Activated naive CD4-positive, alpha-beta T cell treated with anti-CD3 and anti-CD28 coated beads for 36 hours (primary cell): ENCODE measurements at regions not wholly inside any gene's neighbourhood (a gene's known extent, or its start where the extent isn't known, plus 50 kb on each side); places are given as distances from the start of the nearest gene placed in this dataset.

ENCODE experiments used
- CTCF ChIA-PET: fragments of 350-600 bp; sonication (Branson Sonifier 250); formaldehyde crosslinking; loops from one replicate; lab custom pipeline; 2021; ENCODE audit warnings: antibody characterized with exemption; lab: Charles Lee
- DNase-seq: peaks from one replicate; pipeline ENCODE4 v3.0.0-alpha.2; 2020
- H3K27ac Mint-ChIP-seq: one replicate; pipeline ENCODE4 v1.8.0; 2021; ENCODE audit warnings: mild to moderate bottlenecking, mixed read lengths
- H3K27me3 Mint-ChIP-seq: one replicate; pipeline ENCODE4 v1.8.0; 2021; ENCODE audit warnings: low read depth, mixed read lengths
- H3K36me3 Mint-ChIP-seq: one replicate; pipeline ENCODE4 v1.8.0; 2021; ENCODE audit warnings: low read depth, mixed read lengths
- H3K4me1 Mint-ChIP-seq: one replicate; pipeline ENCODE4 v1.8.0; 2021; ENCODE audit warnings: low read depth, mixed read lengths
- H3K4me3 Mint-ChIP-seq: one replicate; pipeline ENCODE4 v1.8.0; 2021; ENCODE audit warnings: mild to moderate bottlenecking, moderate library complexity, mixed read lengths
- H3K9me3 Mint-ChIP-seq: one replicate; pipeline ENCODE4 v1.8.0; 2021; ENCODE audit warnings: mixed read lengths
- intact Hi-C: fragments of 100-400 bp; cut with micrococcal nuclease; formaldehyde crosslinking; loops from one replicate; pipeline ENCODE4 v1.15.1; 2023

- Mint-ChIP-seq H3K27ac (no peak overlapping the region), H3K4me3 (no peak overlapping the region), H3K36me3 (no peaks in the 10 kb centered on the region), H3K4me1 (peaks cover 7% of the 10 kb centered on the region), H3K9me3 (no peaks in the 10 kb centered on the region), H3K27me3 (no peaks in the 10 kb centered on the region)
- CTCF ChIA-PET: no interaction called here
- no peak for DNase-seq
- intact Hi-C loops: no loop called here
Observed at GRCh38 chr2:41718705-41719104, 329.1 kb upstream of the PKDCC start.

- CTCF ChIA-PET: interaction anchor here (0.7 kb wide), 1 partner anchor 117 kb away, joined by 3 read pairs; no protein-coding TSS in a partner anchor
- Mint-ChIP-seq H3K36me3 (no peaks in the 10 kb centered on the region), H3K27ac (no peak overlapping the region), H3K4me3 (no peak overlapping the region), H3K27me3 (no peaks in the 10 kb centered on the region), H3K4me1 (peaks cover 7% of the 10 kb centered on the region), H3K9me3 (no peaks in the 10 kb centered on the region)
- DNase-seq: no peak
- intact Hi-C loops: no loop called here
Observed at GRCh38 chr2:41719756-41720155, 328.1 kb upstream of the PKDCC start.

GRCh38 chr2:41720331-41721251 lies 327.2 kb upstream of the PKDCC start:
- Mint-ChIP-seq H3K36me3 (no peaks in the 10 kb centered on the region), H3K27ac (no peak overlapping the region), H3K27me3 (no peaks in the 10 kb centered on the region), H3K4me3 (no peak overlapping the region), H3K9me3 (no peaks in the 10 kb centered on the region), H3K4me1 (peaks cover 7% of the 10 kb centered on the region)
- CTCF ChIA-PET: interaction anchor here (0.7 kb wide), 1 partner anchor 116 kb away, joined by 3 read pairs; no protein-coding TSS in a partner anchor
- intact Hi-C loops: no loop called here
- no peak for DNase-seq

GRCh38 chr2:41722668-41723369 lies 325.0 kb upstream of the PKDCC start:
- H3K36me3 Mint-ChIP-seq: no peaks in the 10 kb centered on the region
- H3K27me3 Mint-ChIP-seq: no peaks in the 10 kb centered on the region
- CTCF ChIA-PET: interaction anchor here (0.7 kb wide), 1 partner anchor 9 kb away, joined by 3 read pairs; no protein-coding TSS in a partner anchor
- intact Hi-C loops: no loop called here
- DNase-seq: no peak
- H3K4me3 Mint-ChIP-seq: no peak overlapping the region
- H3K4me1 Mint-ChIP-seq: peaks cover 3% of the 10 kb centered on the region
- no peak overlapping the region for H3K27ac Mint-ChIP-seq
- no peaks in the 10 kb centered on the region for H3K9me3 Mint-ChIP-seq

- CTCF ChIA-PET: no interaction called here
- intact Hi-C loops: no loop called here
- Mint-ChIP-seq H3K9me3 (no peaks in the 10 kb centered on the region), H3K27me3 (no peaks in the 10 kb centered on the region), H3K4me1 (peaks cover 3% of the 10 kb centered on the region), H3K27ac (no peak overlapping the region), H3K36me3 (no peaks in the 10 kb centered on the region), H3K4me3 (no peak overlapping the region)
- DNase-seq: no peak
Observed at GRCh38 chr2:41723526-41723925, 324.3 kb upstream of the PKDCC start.

- CTCF ChIA-PET: no interaction called here
- no peaks in the 10 kb centered on the region for H3K36me3 Mint-ChIP-seq
- H3K27me3 Mint-ChIP-seq: no peaks in the 10 kb centered on the region
- no peak for DNase-seq
- H3K9me3 Mint-ChIP-seq: no peaks in the 10 kb centered on the region
- no peak overlapping the region for H3K27ac Mint-ChIP-seq
- H3K4me1 Mint-ChIP-seq: peaks cover 3% of the 10 kb centered on the region
- intact Hi-C loops: no loop called here
- H3K4me3 Mint-ChIP-seq: no peak overlapping the region
Observed at GRCh38 chr2:41724465-41724864, 323.4 kb upstream of the PKDCC start.

GRCh38 chr2:41725901-41726300 lies 321.9 kb upstream of the PKDCC start:
- H3K9me3 Mint-ChIP-seq: no peaks in the 10 kb centered on the region
- no peak overlapping the region for H3K4me3 Mint-ChIP-seq
- CTCF ChIA-PET: no interaction called here
- H3K36me3 Mint-ChIP-seq: no peaks in the 10 kb centered on the region
- no peak overlapping the region for H3K27ac Mint-ChIP-seq
- H3K4me1 Mint-ChIP-seq: no peaks in the 10 kb centered on the region
- intact Hi-C loops: no loop called here
- H3K27me3 Mint-ChIP-seq: no peaks in the 10 kb centered on the region
- DNase-seq: no peak

- H3K27ac Mint-ChIP-seq: no peak overlapping the region
- CTCF ChIA-PET: no interaction called here
Observed at GRCh38 chr2:41726364-41726763, 321.5 kb upstream of the PKDCC start.

GRCh38 chr2:41727152-41727551 lies 320.7 kb upstream of the PKDCC start:
- Mint-ChIP-seq H3K27ac (no peak overlapping the region), H3K9me3 (no peaks in the 10 kb centered on the region), H3K27me3 (no peaks in the 10 kb centered on the region), H3K4me3 (no peak overlapping the region), H3K4me1 (no peaks in the 10 kb centered on the region), H3K36me3 (no peaks in the 10 kb centered on the region)
- CTCF ChIA-PET: no interaction called here
- intact Hi-C loops: no loop called here
- no peak for DNase-seq

More at GRCh38 chr2:41726364-41726763, 321.5 kb upstream of the PKDCC start:
- Mint-ChIP-seq H3K36me3 (no peaks in the 10 kb centered on the region), H3K9me3 (no peaks in the 10 kb centered on the region), H3K4me1 (no peaks in the 10 kb centered on the region), H3K27me3 (no peaks in the 10 kb centered on the region), H3K4me3 (no peak overlapping the region)
- intact Hi-C loops: no loop called here
- no peak for DNase-seq

- H3K36me3 Mint-ChIP-seq: no peaks in the 10 kb centered on the region
- no peak for DNase-seq
- no peaks in the 10 kb centered on the region for H3K9me3 Mint-ChIP-seq
- H3K27ac Mint-ChIP-seq: no peak overlapping the region
- H3K4me1 Mint-ChIP-seq: no peaks in the 10 kb centered on the region
- no peaks in the 10 kb centered on the region for H3K27me3 Mint-ChIP-seq
- CTCF ChIA-PET: no interaction called here
- intact Hi-C loops: no loop called here
- no peak overlapping the region for H3K4me3 Mint-ChIP-seq
Observed at GRCh38 chr2:41727711-41728110, 320.1 kb upstream of the PKDCC start.

- H3K27me3 Mint-ChIP-seq: no peaks in the 10 kb centered on the region
- no peak overlapping the region for H3K27ac Mint-ChIP-seq
- CTCF ChIA-PET: no interaction called here
- intact Hi-C loops: no loop called here
- H3K36me3 Mint-ChIP-seq: no peaks in the 10 kb centered on the region
- no peak overlapping the region for H3K4me3 Mint-ChIP-seq
- H3K9me3 Mint-ChIP-seq: no peaks in the 10 kb centered on the region
- no peaks in the 10 kb centered on the region for H3K4me1 Mint-ChIP-seq
- no peak for DNase-seq
Observed at GRCh38 chr2:41728788-41729338, 319.0 kb upstream of the PKDCC start.

GRCh38 chr2:41729800-41730364 lies 317.9 kb upstream of the PKDCC start:
- CTCF ChIA-PET: no interaction called here

More at GRCh38 chr2:41729800-41730364, 317.9 kb upstream of the PKDCC start:
- Mint-ChIP-seq H3K27ac (no peak overlapping the region), H3K4me1 (no peaks in the 10 kb centered on the region), H3K36me3 (no peaks in the 10 kb centered on the region), H3K4me3 (no peak overlapping the region), H3K27me3 (no peaks in the 10 kb centered on the region), H3K9me3 (no peaks in the 10 kb centered on the region)
- DNase-seq: no peak
- intact Hi-C loops: no loop called here
